ENCODE measurements at regions not wholly inside any gene's neighbourhood (a gene's known extent, or its start where the extent isn't known, plus 50 kb on each side); places are given as distances from the start of the nearest gene placed in this dataset.

DNA sequence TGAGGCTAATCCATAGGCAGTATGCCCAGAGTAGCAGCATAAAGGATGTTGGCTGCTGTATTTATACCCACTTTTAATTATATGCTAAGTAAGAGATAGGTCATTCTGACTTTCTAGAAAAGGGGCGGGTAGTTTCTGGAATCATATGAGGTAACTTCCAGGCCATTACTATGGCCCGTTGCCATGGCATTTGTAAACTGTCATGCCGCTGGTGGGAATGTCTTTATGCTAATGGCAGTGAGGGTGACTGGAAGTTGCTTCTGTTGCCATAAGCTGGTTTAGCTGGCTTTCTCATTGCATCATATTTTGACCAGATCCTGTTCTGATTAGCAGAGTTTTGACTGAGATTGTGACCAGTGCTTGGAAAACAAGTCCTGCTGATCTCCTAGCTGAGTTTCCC, 929.6 kb upstream of the CDH8 start:
- no CpG with 5 or more reads among the region's 3 CpGs for WGBS (ENCODE audit: extremely low coverage, insufficient read length, low lambda C conversion rate)
- no peak overlapping the region for H3K4me3 Mint-ChIP-seq

More for the DNA sequence above, 929.6 kb upstream of the CDH8 start:
- Mint-ChIP-seq H3K36me3 (ENCODE audit: insufficient read depth in 1 of 3, low read depth in 3 of 3) (peaks cover 0 to 5% (median 0%) of the 10 kb centered on the region in 3 experiments; a peak in 1 of 7 replicates), H3K4me1 (no peaks in the 10 kb centered on the region), H3K9me3 (no peaks in the 10 kb centered on the region; a peak in 1 of 5 replicates), H3K27me3 (ENCODE audit: low read depth) (no peaks in the 10 kb centered on the region), H3K27ac (no peak overlapping the region)
- Histone ChIP-seq H3T11ph (ENCODE audit: low read length) (no peak overlapping the region), H3K27me3 (ENCODE audit: insufficient read depth, low read length) (no peaks in the 10 kb centered on the region), H3K9me3 (ENCODE audit: control insufficient read depth, low read depth, low read length) (no peaks in the 10 kb centered on the region), H3K4me1 (ENCODE audit: insufficient read depth, low read length) (no peaks in the 10 kb centered on the region), H3K79me1 (ENCODE audit: insufficient read depth, low read depth, low read length, poor library complexity, severe bottlenecking) (no peaks in the 10 kb centered on the region), H3K23me2 (ENCODE audit: insufficient read length, low read depth, low read length, poor library complexity, severe bottlenecking) (no peaks in the 10 kb centered on the region), H2BK15ac (ENCODE audit: low read depth, low read length) (no peak overlapping the region), H2BK5ac (ENCODE audit: insufficient read length, low read length) (no peak overlapping the region), H3K4me2 (ENCODE audit: insufficient read depth, insufficient read length, low read length) (no peak overlapping the region), H2BK20ac (ENCODE audit: low read depth, low read length, poor library complexity, severe bottlenecking) (no peak overlapping the region), H4K5ac (ENCODE audit: insufficient read length, low read depth, low read length) (no peak overlapping the region), H3K27ac (ENCODE audit: insufficient read length, low read depth, low read length) (no peak overlapping the region), H2BK12ac (ENCODE audit: insufficient read length, low read depth, low read length) (no peak overlapping the region), H2BK120ac (ENCODE audit: low read depth, low read length, poor library complexity, severe bottlenecking) (no peak overlapping the region), H3K23ac (ENCODE audit: insufficient read length, low read depth, low read length) (no peak overlapping the region), H3K56ac (ENCODE audit: insufficient read length, low read depth, low read length) (no peak overlapping the region), H4K91ac (ENCODE audit: insufficient read length, low read depth, low read length) (no peak overlapping the region), H3K79me2 (ENCODE audit: insufficient read depth, low read length) (no peaks in the 10 kb centered on the region), H3K4ac (ENCODE audit: low read depth, low read length) (no peak overlapping the region), H3K14ac (ENCODE audit: insufficient read depth, low read length) (no peak overlapping the region), H4K20me1 (ENCODE audit: control insufficient read depth, insufficient read depth, insufficient read length) (no peaks in the 10 kb centered on the region), H2AFZ (ENCODE audit: low read length) (no peak overlapping the region), H3K18ac (ENCODE audit: insufficient read length, low read depth, low read length) (no peak overlapping the region), H2AK5ac (ENCODE audit: insufficient read length, low read length) (no peak overlapping the region), H4K8ac (replicated peaks; ENCODE audit: insufficient read length, low read depth, low read length) (no peak overlapping the region), H3K9ac (ENCODE audit: extremely low read depth, insufficient read length, low read length) (no peak overlapping the region)
- DNase-seq = no peak
- TF ChIP-seq, protein P1, sequence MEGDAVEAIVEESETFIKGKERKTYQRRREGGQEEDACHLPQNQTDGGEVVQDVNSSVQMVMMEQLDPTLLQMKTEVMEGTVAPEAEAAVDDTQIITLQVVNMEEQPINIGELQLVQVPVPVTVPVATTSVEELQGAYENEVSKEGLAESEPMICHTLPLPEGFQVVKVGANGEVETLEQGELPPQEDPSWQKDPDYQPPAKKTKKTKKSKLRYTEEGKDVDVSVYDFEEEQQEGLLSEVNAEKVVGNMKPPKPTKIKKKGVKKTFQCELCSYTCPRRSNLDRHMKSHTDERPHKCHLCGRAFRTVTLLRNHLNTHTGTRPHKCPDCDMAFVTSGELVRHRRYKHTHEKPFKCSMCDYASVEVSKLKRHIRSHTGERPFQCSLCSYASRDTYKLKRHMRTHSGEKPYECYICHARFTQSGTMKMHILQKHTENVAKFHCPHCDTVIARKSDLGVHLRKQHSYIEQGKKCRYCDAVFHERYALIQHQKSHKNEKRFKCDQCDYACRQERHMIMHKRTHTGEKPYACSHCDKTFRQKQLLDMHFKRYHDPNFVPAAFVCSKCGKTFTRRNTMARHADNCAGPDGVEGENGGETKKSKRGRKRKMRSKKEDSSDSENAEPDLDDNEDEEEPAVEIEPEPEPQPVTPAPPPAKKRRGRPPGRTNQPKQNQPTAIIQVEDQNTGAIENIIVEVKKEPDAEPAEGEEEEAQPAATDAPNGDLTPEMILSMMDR (conservative IDR thresholded peaks at IDR 0.05) = no peak

Measured in H9 (cell line).